MM.1S (cell line): ENCODE measurements at regions not wholly inside any gene's neighbourhood (a gene's known extent, or its start where the extent isn't known, plus 50 kb on each side); places are given as distances from the start of the nearest gene placed in this dataset.

ENCODE experiments used
- DNase-seq: peaks from one replicate; pipeline ENCODE4 v3.0.0-alpha.2; 2015
- H2AFZ ChIP-seq: fragments of 300-600 bp; sonication (generic); 2 replicates; pipeline ENCODE4 v1.6.0; 2016; ENCODE audit warnings: antibody characterized with exemption, low read length
- H3F3A ChIP-seq: fragments of 300-600 bp; sonication (generic); 2 replicates; pipeline ENCODE4 v1.6.1; 2016; ENCODE audit warnings: mild to moderate bottlenecking, antibody characterized with exemption, low read length, moderate library complexity, mixed read lengths; ENCODE audit not compliant: insufficient read depth
- H3K27ac ChIP-seq: fragments of 300-600 bp; sonication (generic); 2 replicates; pipeline ENCODE4 v1.5.1; 2016; ENCODE audit warnings: mild to moderate bottlenecking, low read length
- H3K27me3 ChIP-seq: fragments of 300-600 bp; sonication (generic); replicated peaks from 2 replicates; pipeline ENCODE4 v1.6.0; 2016; ENCODE audit warnings: low read length; ENCODE audit not compliant: insufficient read depth
- H3K36me3 ChIP-seq: fragments of 300-600 bp; sonication (generic); replicated peaks from 2 replicates; pipeline ENCODE4 v1.6.1; 2016; ENCODE audit warnings: mild to moderate bottlenecking, low read length, mixed read lengths; ENCODE audit not compliant: insufficient read depth
- H3K4me1 ChIP-seq: fragments of 300-600 bp; sonication (generic); 2 replicates; pipeline ENCODE4 v1.6.1; 2016; ENCODE audit warnings: low read length, mixed read lengths
- H3K4me2 ChIP-seq: fragments of 300-600 bp; sonication (generic); 2 replicates; pipeline ENCODE4 v1.6.0; 2016; ENCODE audit warnings: low read depth, low read length
- H3K4me3 ChIP-seq: fragments of 300-600 bp; sonication (generic); 2 replicates; pipeline ENCODE4 v1.5.1; 2016; ENCODE audit warnings: low read length, mixed read lengths
- H3K79me2 ChIP-seq: fragments of 300-600 bp; sonication (generic); 2 replicates; pipeline ENCODE4 v1.6.1; 2016; ENCODE audit warnings: mixed run types, low read length, mixed read lengths
- H3K9ac ChIP-seq: fragments of 300-600 bp; sonication (generic); 2 replicates; pipeline ENCODE4 v1.6.1; 2016; ENCODE audit warnings: low read length, mixed read lengths
- H3K9me2 ChIP-seq: fragments of 300-600 bp; sonication (generic); replicated peaks from 2 replicates; pipeline ENCODE4 v1.6.1; 2016; ENCODE audit warnings: mild to moderate bottlenecking, low read length, mixed read lengths; ENCODE audit not compliant: insufficient read depth
- H3K9me3 ChIP-seq: fragments of 300-600 bp; sonication (generic); replicated peaks from 2 replicates; pipeline ENCODE4 v1.6.1; 2016; ENCODE audit warnings: mild to moderate bottlenecking, low read length, mixed read lengths; ENCODE audit not compliant: insufficient read depth
- H4K20me1 ChIP-seq: fragments of 300-600 bp; sonication (generic); 2 replicates; pipeline ENCODE4 v1.6.1; 2016; ENCODE audit warnings: mild to moderate bottlenecking, low read length, moderate library complexity, mixed read lengths; ENCODE audit not compliant: insufficient read depth
- CTCF ChIP-seq: fragments of 300-600 bp; sonication (generic); IDR thresholded peaks from 2 replicates; pipeline ENCODE4 v1.5.1; 2016; ENCODE audit warnings: antibody characterized with exemption, low read length, mixed read lengths
- EZH2 ChIP-seq: fragments of 300-600 bp; sonication (generic); optimal IDR thresholded peaks from 2 replicates; pipeline ENCODE3; 2017; ENCODE audit warnings: low read depth, mild to moderate bottlenecking, antibody characterized with exemption, low read length, mixed read lengths
- EZH2phosphoT487 ChIP-seq: fragments of 300-600 bp; sonication (generic); IDR thresholded peaks from 2 replicates; pipeline ENCODE4 v1.6.1; 2018; ENCODE audit warnings: antibody characterized with exemption, low read length

- no peaks in the 10 kb centered on the region for H3K27me3 ChIP-seq
- H3K9ac ChIP-seq = no peak overlapping the region
- TF ChIP-seq EZH2 (no peak), CTCF (no peak), EZH2phosphoT487 (no peak)
- H3F3A ChIP-seq = no peaks in the 10 kb centered on the region
- H3K79me2 ChIP-seq = no peaks in the 10 kb centered on the region
- no peaks in the 10 kb centered on the region for H4K20me1 ChIP-seq
- peaks cover 9% of the 10 kb centered on the region for H3K4me1 ChIP-seq
- H3K4me2 ChIP-seq = no peak overlapping the region
- no peaks in the 10 kb centered on the region; the same call in 1 of the 2 replicates for H3K9me3 ChIP-seq
- no peak overlapping the region for H3K27ac ChIP-seq
- no peak overlapping the region for H3K4me3 ChIP-seq
- no peaks in the 10 kb centered on the region for H3K36me3 ChIP-seq
- no peaks in the 10 kb centered on the region for H3K9me2 ChIP-seq
- no peak overlapping the region for H2AFZ ChIP-seq
- DNase-seq = no peak
Measured at GRCh38 chr4:18931643-18932377, 910.3 kb upstream of the LCORL start.

GRCh38 chr4:18930487-18930886 is 908.9 kb upstream of the LCORL start:
- Histone ChIP-seq H3K9me2 (no peaks in the 10 kb centered on the region), H3F3A (no peaks in the 10 kb centered on the region), H4K20me1 (no peaks in the 10 kb centered on the region), H2AFZ (no peak overlapping the region), H3K4me2 (no peak overlapping the region), H3K27ac (no peak overlapping the region), H3K4me1 (peaks cover 9% of the 10 kb centered on the region), H3K9me3 (peaks cover 4% of the 10 kb centered on the region; the same call in 1 of the 2 replicates), H3K36me3 (no peaks in the 10 kb centered on the region), H3K27me3 (no peaks in the 10 kb centered on the region), H3K9ac (no peak overlapping the region), H3K79me2 (no peaks in the 10 kb centered on the region), H3K4me3 (no peak overlapping the region)
- TF ChIP-seq EZH2phosphoT487 (no peak), EZH2 (no peak), CTCF (no peak)
- no peak for DNase-seq

DNA sequence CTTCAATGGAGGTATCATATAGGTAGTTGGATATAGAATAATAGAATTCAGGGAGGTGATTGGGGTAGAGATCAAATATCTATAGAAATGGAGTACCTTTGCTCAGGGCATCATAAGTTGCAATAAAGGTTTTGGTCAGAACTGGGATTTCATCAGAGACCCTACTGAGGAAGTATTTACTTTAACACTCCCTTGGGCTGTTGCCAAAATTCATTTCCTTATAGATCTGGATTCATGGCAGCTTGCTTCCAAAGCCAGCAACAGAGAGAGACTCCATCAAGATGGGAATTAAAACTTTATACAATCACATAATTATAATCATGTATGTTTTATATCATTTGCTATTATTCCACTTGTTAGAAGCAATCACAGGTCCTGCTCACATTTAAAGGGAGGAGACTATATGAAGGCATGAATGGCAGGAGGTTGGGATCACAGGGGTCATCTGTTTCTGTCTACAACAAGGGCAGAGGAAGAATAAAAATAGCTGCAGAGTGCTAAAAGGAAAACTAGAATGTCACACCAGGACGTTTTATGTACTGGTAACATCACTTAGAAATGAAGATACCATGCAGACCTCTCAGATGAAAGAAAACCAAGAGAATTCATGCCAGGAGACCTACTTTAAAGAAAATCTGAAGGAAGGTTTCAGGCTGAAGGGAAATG is 902.1 kb upstream of the LCORL start:
- no peaks in the 10 kb centered on the region for H3K79me2 ChIP-seq
- H3K4me2 ChIP-seq = peak overlapping the region; percentile 36
- DNase-seq = peak; percentile 38
- no peaks in the 10 kb centered on the region for H4K20me1 ChIP-seq
- H2AFZ ChIP-seq = peak overlapping the region; percentile 10; the same call in 1 of the 2 replicates
- H3K4me1 ChIP-seq = peaks cover 27% of the 10 kb centered on the region
- H3K4me3 ChIP-seq = no peak overlapping the region
- no peak overlapping the region; the same call in 1 of the 2 replicates for H3K27ac ChIP-seq
- no peak overlapping the region for H3K9ac ChIP-seq
- H3F3A ChIP-seq = no peaks in the 10 kb centered on the region
- H3K36me3 ChIP-seq = no peaks in the 10 kb centered on the region
- H3K9me2 ChIP-seq = no peaks in the 10 kb centered on the region
- H3K9me3 ChIP-seq = 0 out of 2 replicates have a peak, but pooled peaks cover 4% of the 10 kb centered on the region
- no peaks in the 10 kb centered on the region for H3K27me3 ChIP-seq
- TF ChIP-seq CTCF (no peak), EZH2 (no peak), EZH2phosphoT487 (no peak)
